Tibial nerve (tissue), 4 donors: ENCODE measurements at regions not wholly inside any gene's neighbourhood (a gene's known extent, or its start where the extent isn't known, plus 50 kb on each side); places are given as distances from the start of the nearest gene placed in this dataset.
A peak's percentile ranks its signal among the peaks of the same experiment; 100 is the strongest.

ENCODE experiments used
- DNase-seq, 2 donors: peaks; one replicate each; pipeline ENCODE4 v3.0.0-alpha.2; 2019; ENCODE audit warnings: low spot score in 2 of 2
- H3K27ac ChIP-seq, 4 donors: fragments of 200-600 bp; sonication (generic) in 3 of 4; one replicate each; pipeline ENCODE4 v1.5.1; 2017 to 2019; ENCODE audit warnings: mild to moderate bottlenecking in 1 of 4
- H3K27me3 ChIP-seq, 2 donors: fragments of 200-600 bp; sonication (generic) in 1 of 2; one replicate each; pipeline versions ENCODE4 v1.5.1 to v1.6.0; 2017 to 2019
- H3K36me3 ChIP-seq, 3 donors: fragments of 200-600 bp; sonication (generic); one replicate each; pipeline ENCODE4 v1.5.1; 2018 to 2019
- H3K4me1 ChIP-seq, 4 donors: fragments of 200-600 bp; sonication (generic) in 3 of 4; one replicate each; pipeline ENCODE4 v1.5.1; 2017 to 2019
- H3K4me3 ChIP-seq, 4 donors: fragments of 200-600 bp; sonication (generic) in 3 of 4; one replicate each; pipeline ENCODE4 v1.5.1; 2017 to 2019; ENCODE audit warnings: mild to moderate bottlenecking in 1 of 4, moderate library complexity in 1 of 4
- H3K9me3 ChIP-seq, 4 donors: fragments of 200-600 bp; sonication (generic) in 3 of 4; one replicate each; pipeline ENCODE4 v1.5.1; 2017 to 2019
- EP300 ChIP-seq, 2 donors: sonication (generic); formaldehyde crosslinking; IDR thresholded peaks; one replicate each; pipeline ENCODE4 v1.6.1; 2017; ENCODE audit warnings: antibody characterized with exemption in 2 of 2, mild to moderate bottlenecking in 1 of 2
- POLR2A ChIP-seq, 2 donors: fragments of 450-650 bp; IDR thresholded peaks; one replicate each; pipeline ENCODE4 v1.6.1; 2017; ENCODE audit warnings: antibody characterized with exemption in 2 of 2, mild to moderate bottlenecking in 2 of 2, moderate library complexity in 2 of 2
- WGBS, 2 donors: methylation state at CpG; one replicate each; pipeline ENCODE4 v1.1.5; 2018; 5-methylcytosine and 5-hydroxymethylcytosine counted together
- TF ChIP-seq, protein P1 (sequence below), 5 experiments: fragments of 200-600 bp in 3 of 5; fragments of 450-650 bp in 2 of 5; sonication (generic) in 3 of 5; IDR thresholded peaks; one replicate each; pipeline ENCODE4 v1.5.1; 2016 to 2019; ENCODE audit warnings: antibody characterized with exemption in 5 of 5, mild to moderate bottlenecking in 3 of 5, moderate library complexity in 2 of 5

DNA sequence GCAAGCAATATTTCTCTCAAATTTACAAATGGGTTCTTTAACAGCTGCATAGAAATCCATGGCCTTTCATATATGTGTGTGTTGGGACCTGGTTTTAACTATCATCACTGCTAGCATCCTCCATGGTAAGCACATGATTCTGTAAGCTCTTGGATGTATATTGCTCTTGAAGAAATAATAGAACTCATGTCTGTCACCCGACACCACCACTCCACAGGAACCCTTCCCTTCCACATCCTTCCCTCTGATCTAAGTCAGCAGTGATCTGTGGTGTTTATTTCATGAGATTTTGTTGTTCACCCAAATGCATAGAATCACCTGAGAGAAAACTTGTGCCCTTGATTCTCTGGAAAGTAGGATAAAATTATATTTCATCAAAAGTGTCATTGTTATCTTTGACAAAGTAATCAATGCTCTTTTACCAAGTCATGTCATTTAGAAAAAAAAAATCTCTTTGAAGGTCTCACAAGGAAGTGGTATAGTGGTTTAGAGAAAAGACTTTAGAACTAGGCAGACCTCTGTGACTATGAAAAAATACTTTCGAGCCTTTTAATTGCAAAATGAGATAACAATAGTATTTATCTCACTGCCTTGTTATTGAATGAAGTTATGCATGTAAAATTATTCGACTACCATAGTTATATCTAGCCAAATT is 649.8 kb upstream of the SLC35B3 start:
- no peaks in the 10 kb centered on the region for H3K27me3 ChIP-seq
- peak overlapping the region in 1 of 4 donors; percentile 29 for H3K27ac ChIP-seq
- peaks cover 0 to 5% (median 2%) of the 10 kb centered on the region in 4 donors for H3K4me1 ChIP-seq
- no peaks in the 10 kb centered on the region for H3K36me3 ChIP-seq
- DNase-seq, result no peak
- whole genome bisulfite sequencing, 2 donors, result 70 to 75% methylated on average over 3 of the region's 3 CpGs
- no peak for TF ChIP-seq EP300 (IDR thresholded peaks at IDR 0.05)
- TF ChIP-seq, protein P1, sequence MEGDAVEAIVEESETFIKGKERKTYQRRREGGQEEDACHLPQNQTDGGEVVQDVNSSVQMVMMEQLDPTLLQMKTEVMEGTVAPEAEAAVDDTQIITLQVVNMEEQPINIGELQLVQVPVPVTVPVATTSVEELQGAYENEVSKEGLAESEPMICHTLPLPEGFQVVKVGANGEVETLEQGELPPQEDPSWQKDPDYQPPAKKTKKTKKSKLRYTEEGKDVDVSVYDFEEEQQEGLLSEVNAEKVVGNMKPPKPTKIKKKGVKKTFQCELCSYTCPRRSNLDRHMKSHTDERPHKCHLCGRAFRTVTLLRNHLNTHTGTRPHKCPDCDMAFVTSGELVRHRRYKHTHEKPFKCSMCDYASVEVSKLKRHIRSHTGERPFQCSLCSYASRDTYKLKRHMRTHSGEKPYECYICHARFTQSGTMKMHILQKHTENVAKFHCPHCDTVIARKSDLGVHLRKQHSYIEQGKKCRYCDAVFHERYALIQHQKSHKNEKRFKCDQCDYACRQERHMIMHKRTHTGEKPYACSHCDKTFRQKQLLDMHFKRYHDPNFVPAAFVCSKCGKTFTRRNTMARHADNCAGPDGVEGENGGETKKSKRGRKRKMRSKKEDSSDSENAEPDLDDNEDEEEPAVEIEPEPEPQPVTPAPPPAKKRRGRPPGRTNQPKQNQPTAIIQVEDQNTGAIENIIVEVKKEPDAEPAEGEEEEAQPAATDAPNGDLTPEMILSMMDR (IDR thresholded peaks at IDR 0.05), result no peak
- no peak for TF ChIP-seq POLR2A (IDR thresholded peaks at IDR 0.05)
- no peak overlapping the region for H3K4me3 ChIP-seq
- no peaks in the 10 kb centered on the region for H3K9me3 ChIP-seq

DNA sequence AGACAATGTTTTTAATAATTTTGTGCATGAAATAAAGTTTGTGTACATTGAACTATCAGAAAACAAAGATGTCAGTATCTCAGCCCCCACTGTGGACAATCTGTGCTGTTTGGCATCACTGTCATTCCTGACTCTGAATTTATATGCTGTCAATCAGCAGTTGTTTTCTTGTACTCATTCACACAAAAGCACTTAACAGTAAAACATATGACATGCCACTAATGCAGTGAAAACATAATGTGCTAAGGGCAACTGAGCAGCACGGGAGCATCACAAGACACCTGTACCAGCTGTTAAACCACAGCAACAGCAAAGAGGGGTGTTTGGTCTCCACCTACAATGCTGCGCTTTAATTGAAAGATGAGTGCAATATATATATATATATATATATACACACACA is 647.8 kb upstream of the SLC35B3 start:
- H3K27ac ChIP-seq, result no peak overlapping the region

DNA sequence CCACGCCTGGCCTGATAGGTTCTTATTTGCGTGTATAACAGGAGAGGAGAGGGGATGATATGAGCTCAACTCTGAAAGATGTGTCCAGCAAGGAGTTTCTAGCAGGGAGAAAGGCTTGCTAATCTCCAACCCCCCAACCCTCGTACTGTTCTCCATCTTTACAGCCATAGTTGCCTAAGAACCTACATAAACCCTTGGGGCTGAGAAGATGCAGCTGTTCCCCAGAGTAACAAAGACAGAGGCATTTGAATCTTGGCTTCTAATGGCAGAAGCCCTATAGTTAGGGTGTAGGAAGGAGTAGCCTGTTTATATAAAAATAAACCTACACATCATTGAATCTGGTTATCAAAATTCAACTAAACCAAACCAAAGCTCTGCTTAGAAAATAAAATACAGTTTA is 631.4 kb upstream of the SLC35B3 start:
- WGBS, 2 donors, result 75% methylated on average over 3 of the region's 3 CpGs

More for the DNA sequence above, 647.8 kb upstream of the SLC35B3 start:
- H3K4me1 ChIP-seq, result peaks cover 0 to 3% (median 0%) of the 10 kb centered on the region in 4 donors
- no peak for DNase-seq
- H3K27me3 ChIP-seq, result no peaks in the 10 kb centered on the region
- WGBS, 2 donors, result 90 to 93% methylated on average over 2 of the region's 2 CpGs
- H3K4me3 ChIP-seq, result no peak overlapping the region
- H3K36me3 ChIP-seq, result no peaks in the 10 kb centered on the region
- TF ChIP-seq EP300 (IDR thresholded peaks at IDR 0.05) (no peak), POLR2A (IDR thresholded peaks at IDR 0.05) (no peak)
- TF ChIP-seq, protein P1 (IDR thresholded peaks at IDR 0.05), result no peak
- no peaks in the 10 kb centered on the region for H3K9me3 ChIP-seq

DNA sequence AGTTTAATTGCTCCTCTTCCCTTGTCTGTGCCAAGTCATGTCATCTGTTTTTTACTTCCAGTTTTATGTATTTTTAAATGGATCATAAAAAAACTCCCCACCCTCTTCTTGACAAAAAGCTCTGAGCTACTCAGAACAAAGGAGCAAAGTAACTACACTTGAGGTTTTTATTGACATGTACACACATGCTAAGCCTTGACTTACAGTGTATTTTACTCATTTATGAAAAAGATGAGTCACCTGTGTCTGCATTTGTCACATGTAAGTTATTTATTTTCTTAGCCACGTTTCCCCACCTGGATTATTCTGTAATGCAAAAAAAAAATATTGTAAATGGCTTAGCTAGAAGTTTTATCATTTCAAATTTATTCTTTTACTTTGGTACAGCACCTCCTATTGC is 628.8 kb upstream of the SLC35B3 start:
- no peaks in the 10 kb centered on the region for H3K9me3 ChIP-seq
- no peak for TF ChIP-seq EP300 (IDR thresholded peaks at IDR 0.05)
- no peak for TF ChIP-seq POLR2A (IDR thresholded peaks at IDR 0.05)
- TF ChIP-seq, protein P1 (IDR thresholded peaks at IDR 0.05), result no peak
- H3K27me3 ChIP-seq, result no peaks in the 10 kb centered on the region
- DNase-seq, result no peak
- no peak overlapping the region for H3K27ac ChIP-seq
- no peaks in the 10 kb centered on the region for H3K36me3 ChIP-seq
- 46 to 67% methylated on average over 1 of the region's 1 CpG for WGBS, 2 donors
- no peak overlapping the region for H3K4me3 ChIP-seq
- H3K4me1 ChIP-seq, result no peaks in the 10 kb centered on the region

More for the DNA sequence above, 631.4 kb upstream of the SLC35B3 start:
- no peak for DNase-seq
- H3K4me1 ChIP-seq, result no peaks in the 10 kb centered on the region
- H3K27me3 ChIP-seq, result no peaks in the 10 kb centered on the region
- no peaks in the 10 kb centered on the region for H3K36me3 ChIP-seq
- TF ChIP-seq, protein P1 (IDR thresholded peaks at IDR 0.05), result no peak
- no peak for TF ChIP-seq POLR2A (IDR thresholded peaks at IDR 0.05)
- TF ChIP-seq EP300 (IDR thresholded peaks at IDR 0.05), result no peak
- no peak overlapping the region for H3K4me3 ChIP-seq
- H3K9me3 ChIP-seq, result no peaks in the 10 kb centered on the region
- H3K27ac ChIP-seq, result no peak overlapping the region

DNA sequence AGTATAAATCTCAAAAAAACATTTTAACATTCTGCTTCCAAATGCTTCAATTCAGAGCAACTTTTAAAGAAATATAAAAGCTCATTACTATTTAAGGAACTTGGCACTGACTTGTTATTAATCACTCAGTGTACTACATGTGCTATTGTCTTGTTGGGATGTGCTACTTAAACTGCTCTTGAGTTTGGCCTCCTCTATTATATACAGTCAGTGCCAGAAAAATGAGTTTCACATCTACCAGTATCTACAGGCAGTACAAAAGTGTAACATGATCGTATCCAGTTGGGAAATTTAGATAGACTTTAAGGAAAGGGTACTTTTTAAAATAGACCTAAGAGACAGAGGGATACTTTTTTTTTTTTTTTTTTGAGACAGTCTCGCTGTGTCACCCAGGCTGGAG is 627.3 kb upstream of the SLC35B3 start:
- TF ChIP-seq EP300 (IDR thresholded peaks at IDR 0.05), result no peak
- no peak for TF ChIP-seq POLR2A (IDR thresholded peaks at IDR 0.05)
- TF ChIP-seq, protein P1 (IDR thresholded peaks at IDR 0.05), result no peak
- Histone ChIP-seq H3K27me3 (no peaks in the 10 kb centered on the region), H3K4me3 (no peak overlapping the region), H3K4me1 (no peaks in the 10 kb centered on the region), H3K27ac (no peak overlapping the region), H3K9me3 (no peaks in the 10 kb centered on the region), H3K36me3 (no peaks in the 10 kb centered on the region)
- no peak for DNase-seq
- 86 to 91% methylated on average over 2 of the region's 2 CpGs for WGBS, 2 donors
